ENCODE measurements at regions not wholly inside any gene's neighbourhood (a gene's known extent, or its start where the extent isn't known, plus 50 kb on each side); places are given as distances from the start of the nearest gene placed in this dataset.
"Not testable (repeated sequence)": the region's sequence is repeated elsewhere in the genome, so short reads cannot be mapped to it uniquely, and the experiment has no call there.

GRCh38 chr11:69220561-69221051 is 64.9 kb downstream of the SMIM38 start:
- DNase-seq = no peak

DNA sequence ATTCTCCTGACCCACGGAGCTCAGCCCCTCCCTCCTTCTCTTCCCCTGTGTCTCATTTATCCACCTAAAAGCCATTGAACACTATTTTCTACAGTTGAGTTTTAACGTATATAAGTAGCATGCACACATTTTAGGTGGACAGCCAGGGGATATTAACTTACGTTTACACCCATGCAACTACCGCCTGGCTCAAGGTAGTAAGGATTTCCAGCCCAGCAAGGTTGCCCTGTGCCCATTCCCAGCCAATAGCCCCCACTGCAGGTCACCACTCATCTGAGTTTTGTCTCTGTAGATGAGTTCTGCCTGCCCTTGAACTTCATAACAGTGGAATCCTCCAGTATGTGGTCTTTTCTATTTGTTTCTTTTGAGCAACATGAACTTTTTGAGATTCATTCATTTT is 65.4 kb downstream of the SMIM38 start:
- DNase-seq = no peak

GRCh38 chr11:69221636-69222035 is 65.9 kb downstream of the SMIM38 start:
- not testable (repeated sequence) for DNase-seq

GRCh38 chr11:69227271-69227670 is 66.7 kb upstream of the MYEOV start:
- DNase-seq = no peak

- no peak for DNase-seq
Measured at GRCh38 chr11:69229511-69229910, 64.4 kb upstream of the MYEOV start.

DNA sequence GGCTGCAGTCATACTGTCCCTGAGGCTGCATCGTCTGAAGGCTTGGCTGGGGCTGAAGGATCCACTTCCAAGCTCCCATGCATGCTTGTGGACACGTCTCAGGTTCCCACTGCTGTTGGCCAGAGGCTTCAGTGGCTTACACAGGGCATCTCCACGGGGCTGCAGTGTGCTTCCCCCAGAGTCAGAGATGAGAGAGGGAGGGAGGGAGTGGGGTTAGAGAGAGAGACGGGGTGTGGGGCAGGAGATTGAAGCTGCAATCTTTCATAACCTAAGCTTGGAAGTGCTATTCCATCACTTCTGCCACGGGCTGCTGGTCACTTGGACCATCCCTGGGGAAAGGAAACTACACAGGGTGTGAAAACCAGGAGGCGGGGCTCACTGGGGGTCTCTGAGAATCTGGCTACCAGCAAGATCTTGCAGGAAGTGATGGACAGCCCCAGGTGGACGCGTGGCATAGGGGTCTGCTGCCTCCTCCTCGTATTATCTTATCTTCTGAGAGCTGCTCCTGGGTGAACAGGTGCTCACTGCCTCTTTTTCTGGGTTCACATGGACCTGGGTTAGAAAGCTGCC is 63.0 kb upstream of the MYEOV start:
- DNase-seq = no peak

DNA sequence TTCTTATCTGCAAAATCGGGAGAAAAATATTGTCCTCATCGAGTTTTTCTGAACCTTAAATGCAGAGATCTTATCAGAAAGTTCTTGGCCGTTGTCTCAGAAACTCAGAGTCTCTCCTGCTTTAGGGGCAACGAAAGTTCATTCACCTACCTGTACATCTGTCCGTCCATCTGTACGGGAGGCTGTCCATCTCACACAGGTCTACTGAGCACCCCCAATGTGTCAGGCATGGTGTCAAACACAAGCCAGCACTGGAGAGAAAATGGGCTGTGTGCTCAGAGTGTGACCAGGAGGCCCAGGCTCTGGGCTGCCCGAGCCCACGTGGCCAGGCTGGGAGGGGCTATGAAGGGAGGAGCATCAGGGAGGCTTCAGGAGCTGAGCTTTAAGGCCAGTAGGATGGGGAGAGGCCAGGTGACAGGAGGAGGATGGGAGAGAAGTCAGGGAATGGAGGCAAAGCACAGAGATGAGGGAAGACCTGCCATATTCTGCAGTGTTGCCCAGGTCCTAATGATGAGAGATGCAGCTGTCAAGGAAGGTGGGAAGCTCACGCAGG is 62.4 kb upstream of the MYEOV start:
- no peak for DNase-seq

GRCh38 chr11:69232821-69233743 is 60.9 kb upstream of the MYEOV start:
- DNase-seq = no peak

GRCh38 chr11:69233744-69234570 is 60.0 kb upstream of the MYEOV start:
- DNase-seq = no peak

GRCh38 chr11:69234740-69235710 is 58.9 kb upstream of the MYEOV start:
- DNase-seq = no peak

DNA sequence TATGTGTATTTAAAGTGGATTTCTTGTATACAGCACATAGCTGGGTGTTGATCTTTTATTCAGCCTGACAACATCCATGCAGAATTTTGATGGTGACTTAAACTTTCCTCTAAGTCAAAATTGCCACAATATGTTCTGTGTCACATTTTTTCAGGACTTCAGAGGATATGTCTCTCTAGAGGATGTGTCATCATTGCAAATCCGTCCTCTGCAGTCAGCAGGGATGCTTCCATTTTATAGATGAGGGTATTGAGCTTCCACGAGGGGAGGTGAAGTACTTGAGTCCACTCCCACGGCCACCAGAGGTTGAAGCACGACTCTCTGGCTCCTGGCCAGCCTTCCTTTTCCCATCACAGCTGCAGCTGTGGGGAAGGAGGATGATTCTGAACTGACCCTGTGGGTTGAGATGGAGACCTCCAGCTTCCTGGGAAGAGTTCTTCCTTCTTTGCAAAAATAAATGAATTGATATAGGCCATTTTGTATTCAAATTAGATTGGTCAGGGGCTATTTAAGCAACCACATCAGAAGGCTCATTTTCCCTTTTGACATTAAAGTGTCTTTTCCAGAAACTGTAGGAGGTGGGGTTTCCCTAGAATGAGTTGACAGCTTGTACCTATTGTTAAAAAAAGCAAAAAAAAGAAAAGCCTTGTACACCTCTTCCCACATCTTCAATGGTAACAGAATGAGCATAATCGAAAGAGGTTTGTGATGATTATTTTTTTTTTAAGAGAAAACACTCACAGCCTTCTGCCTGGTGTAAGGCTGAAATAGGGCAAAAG is 55.2 kb upstream of the MYEOV start:
- DNase-seq = no peak

GRCh38 chr11:69239641-69240040 is 54.3 kb upstream of the MYEOV start:
- no peak for DNase-seq

- DNase-seq = peak; percentile 46
Measured at GRCh38 chr11:69240332-69241074, 53.5 kb upstream of the MYEOV start.

- DNase-seq = no peak
Measured at GRCh38 chr11:69241075-69241740, 52.7 kb upstream of the MYEOV start.

- no peak for DNase-seq
Measured at GRCh38 chr11:69241844-69242243, 52.1 kb upstream of the MYEOV start.

- peak; percentile 19 for DNase-seq
Measured at GRCh38 chr11:69242266-69242920, 51.6 kb upstream of the MYEOV start.

GRCh38 chr11:69243496-69244200 is 50.3 kb upstream of the MYEOV start:
- DNase-seq = no peak
